AG04449 (cell line): ENCODE measurements at regions not wholly inside any gene's neighbourhood (a gene's known extent, or its start where the extent isn't known, plus 50 kb on each side); places are given as distances from the start of the nearest gene placed in this dataset.

Source experiments
- CTCF ChIA-PET: fragments of 350-600 bp; formaldehyde crosslinking; extraction: SDS; loops from one replicate; lab custom pipeline; 2021; ENCODE audit warnings: antibody characterized with exemption; lab: Yijun Ruan, JAX
- POLR2A ChIA-PET: fragments of 400-600, 350-600 bp; formaldehyde crosslinking; extraction: SDS; loops from one replicate; lab custom pipeline; 2020; ENCODE audit warnings: antibody characterized with exemption, inconsistent platforms; lab: Yijun Ruan, JAX
- DNase-seq: peaks from one replicate; pipeline ENCODE4 v3.0.0-alpha.2; 2010; ENCODE audit warnings: low read depth, low spot score
- H3K4me3 ChIP-seq: 2 replicates; pipeline ENCODE4 v1.5.1; 2011; ENCODE audit warnings: low read depth, mild to moderate bottlenecking, control low read depth, low read length
- CTCF ChIP-seq: IDR thresholded peaks from one replicate; pipeline ENCODE4 v1.5.1; 2011; ENCODE audit warnings: mild to moderate bottlenecking, moderate library complexity, low read length, control low read depth, inconsistent platforms; ENCODE audit not compliant: insufficient read depth; ENCODE audit errors: missing control alignments

GRCh38 chr16:13529193-13529982 lies 390.6 kb upstream of the ERCC4 start:
- DNase-seq: no peak
- CTCF ChIA-PET: no interaction called here

GRCh38 chr16:13540771-13541170 lies 379.2 kb upstream of the ERCC4 start:
- ChIA-PET POLR2A (no interaction called here), CTCF (no interaction called here)
- DNase-seq: no peak
- no peak overlapping the region for H3K4me3 ChIP-seq
- no peak for TF ChIP-seq CTCF

More at GRCh38 chr16:13529193-13529982, 390.6 kb upstream of the ERCC4 start:
- H3K4me3 ChIP-seq: no peak overlapping the region
- TF ChIP-seq CTCF: no peak
- POLR2A ChIA-PET: no interaction called here

- H3K4me3 ChIP-seq: no peak overlapping the region
- POLR2A ChIA-PET: no interaction called here
- TF ChIP-seq CTCF: no peak
- CTCF ChIA-PET: no interaction called here
- no peak for DNase-seq
Measured at GRCh38 chr16:13542284-13542683, 377.7 kb upstream of the ERCC4 start.

DNA sequence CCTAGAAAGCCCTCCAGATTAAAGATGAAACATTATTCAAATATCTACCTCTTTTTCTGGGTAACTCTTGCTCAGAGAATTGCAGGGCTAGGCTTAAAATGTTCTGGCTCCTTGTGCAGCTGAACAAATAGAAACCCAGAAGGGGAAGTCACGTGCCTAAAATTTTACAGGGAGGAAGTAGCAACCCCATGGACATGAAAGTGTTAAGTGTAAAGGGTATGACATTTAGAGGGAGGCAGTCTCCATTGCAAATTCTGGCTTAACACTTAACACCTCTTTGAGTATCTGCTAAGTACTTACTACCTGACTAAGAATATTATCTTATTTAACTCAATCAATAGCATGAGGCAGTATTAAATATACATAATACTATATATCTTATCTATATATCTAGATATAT lies 376.1 kb upstream of the ERCC4 start:
- ChIA-PET CTCF (no interaction called here), POLR2A (no interaction called here)
- DNase-seq: no peak

DNA sequence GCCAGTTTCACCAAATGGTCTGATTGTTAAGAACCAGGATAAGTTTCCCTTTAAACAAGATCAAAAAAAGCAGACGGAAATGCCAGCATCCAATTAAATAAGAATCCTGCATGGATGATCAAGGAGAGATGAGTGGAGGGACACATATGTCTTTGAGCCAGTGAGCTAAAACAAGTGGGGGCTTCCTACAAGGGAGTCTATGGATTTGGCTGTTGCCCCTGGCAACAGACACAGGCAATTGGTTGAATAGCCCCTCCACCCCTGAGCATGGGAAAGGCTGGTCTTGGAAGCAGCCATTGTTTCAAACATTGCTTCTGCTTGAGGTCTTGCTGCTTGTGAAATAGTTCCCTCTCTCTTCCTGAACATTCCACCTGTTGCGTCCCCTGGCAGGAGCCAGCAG lies 374.7 kb upstream of the ERCC4 start:
- no peak overlapping the region for H3K4me3 ChIP-seq
- ChIA-PET CTCF (no interaction called here), POLR2A (no interaction called here)
- TF ChIP-seq CTCF: no peak
- no peak for DNase-seq

More for the DNA sequence above, 376.1 kb upstream of the ERCC4 start:
- H3K4me3 ChIP-seq: no peak overlapping the region
- no peak for TF ChIP-seq CTCF

DNA sequence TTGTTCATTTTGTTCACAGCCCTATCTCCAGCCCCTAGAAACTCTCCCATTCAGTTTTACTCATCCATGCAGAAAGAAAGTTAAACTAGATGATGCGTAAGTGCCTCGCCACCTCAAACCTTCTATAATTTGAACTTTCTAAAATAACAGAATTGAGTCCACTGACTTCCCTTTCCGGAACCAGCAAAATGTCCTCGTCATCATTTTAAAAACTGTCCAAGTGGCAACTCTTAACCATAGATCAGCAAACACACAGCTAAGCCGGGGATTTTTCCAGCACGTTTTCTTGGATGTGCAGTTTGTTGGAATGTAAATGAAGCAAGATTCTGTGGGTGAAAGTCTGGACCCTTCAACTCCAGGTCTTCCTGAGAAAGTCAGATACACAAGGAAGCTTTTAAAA lies 369.7 kb upstream of the ERCC4 start:
- ChIA-PET CTCF (no interaction called here), POLR2A (no interaction called here)
- no peak overlapping the region for H3K4me3 ChIP-seq
- DNase-seq: no peak
- no peak for TF ChIP-seq CTCF
